Thyroid gland (tissue), 4 donors: ENCODE measurements at regions not wholly inside any gene's neighbourhood (a gene's known extent, or its start where the extent isn't known, plus 50 kb on each side); places are given as distances from the start of the nearest gene placed in this dataset.

ENCODE experiments used
- DNase-seq, 2 donors: peaks; one replicate each; pipeline ENCODE4 v3.0.0-alpha.2; 2019
- H3K27ac ChIP-seq, 3 donors: fragments of 200-600 bp; sonication (generic); 1 replicate in 2 of 3; 2 replicates in 1 of 3; pipeline ENCODE4 v1.5.1; 2016 to 2019; ENCODE audit warnings: mild to moderate bottlenecking in 1 of 3, moderate library complexity in 1 of 3
- H3K27me3 ChIP-seq: fragments of 200-600 bp; sonication (generic); one replicate; pipeline ENCODE4 v1.5.1; 2019
- H3K36me3 ChIP-seq, 2 donors: fragments of 200-600 bp; sonication (generic); one replicate each; pipeline ENCODE4 v1.5.1; 2016 to 2019
- H3K4me1 ChIP-seq, 2 donors: fragments of 200-600 bp; sonication (generic); one replicate each; pipeline ENCODE4 v1.5.1; 2017 to 2019
- H3K4me3 ChIP-seq, 3 donors: fragments of 200-600 bp; sonication (generic); replicated peaks in 1 of 3; 1 replicate in 2 of 3; 2 replicates in 1 of 3; pipeline ENCODE4 v1.5.1; 2016; ENCODE audit warnings: mild to moderate bottlenecking in 1 of 3
- H3K9me3 ChIP-seq: fragments of 200-600 bp; sonication (generic); one replicate; pipeline ENCODE4 v1.5.1; 2017
- CTCF ChIP-seq, 6 experiments: fragments of 200-600 bp in 3 of 6; fragments of 450-650 bp in 3 of 6; sonication (generic) in 3 of 6; IDR thresholded peaks; one replicate each; pipeline ENCODE4 v1.5.1; 2016 to 2019; ENCODE audit warnings: antibody characterized with exemption in 6 of 6, mild to moderate bottlenecking in 2 of 6, inconsistent platforms in 1 of 6, moderate library complexity in 1 of 6
- POLR2A ChIP-seq, 2 donors: fragments of 450-650 bp; IDR thresholded peaks; one replicate each; pipeline ENCODE4 v1.6.1; 2017; ENCODE audit warnings: antibody characterized with exemption in 2 of 2, mild to moderate bottlenecking in 2 of 2, moderate library complexity in 1 of 2
- WGBS, 2 donors: methylation state at CpG; one replicate each; pipeline ENCODE4 v1.1.5; 2017; 5-methylcytosine and 5-hydroxymethylcytosine counted together
- intact Hi-C: fragments of 100-400 bp; cut with DNase I; formaldehyde crosslinking; loops from one replicate; pipeline ENCODE4 v1.15.1; 2023

GRCh38 chr11:116646191-116646590 lies 126.6 kb downstream of the BUD13 start:
- no peaks in the 10 kb centered on the region for H3K9me3 ChIP-seq

GRCh38 chr11:116644941-116645305 lies 127.9 kb downstream of the BUD13 start:
- Histone ChIP-seq H3K4me3 (no peak overlapping the region), H3K27me3 (no peaks in the 10 kb centered on the region), H3K9me3 (no peaks in the 10 kb centered on the region), H3K36me3 (no peaks in the 10 kb centered on the region), H3K27ac (no peak overlapping the region), H3K4me1 (no peaks in the 10 kb centered on the region)
- WGBS, 2 donors = 41 to 57% methylated on average over 4 of the region's 4 CpGs
- intact Hi-C loops = loop anchor here (10.0 kb wide), 1 partner anchor 190 kb away; no protein-coding TSS in a partner anchor
- TF ChIP-seq CTCF (IDR thresholded peaks at IDR 0.05) = no peak
- DNase-seq = no peak

More at GRCh38 chr11:116646191-116646590, 126.6 kb downstream of the BUD13 start:
- Histone ChIP-seq H3K27ac (no peak overlapping the region), H3K4me1 (no peaks in the 10 kb centered on the region), H3K27me3 (no peaks in the 10 kb centered on the region), H3K4me3 (no peak overlapping the region), H3K36me3 (no peaks in the 10 kb centered on the region)
- DNase-seq = no peak
- TF ChIP-seq POLR2A (IDR thresholded peaks at IDR 0.05) = no peak
- intact Hi-C loops = loop anchor here (10.0 kb wide), 1 partner anchor 191 kb away; no protein-coding TSS in a partner anchor
- WGBS, 2 donors = 78 to 90% methylated on average over 3 of the region's 3 CpGs

GRCh38 chr11:116644201-116644940 lies 128.4 kb downstream of the BUD13 start:
- H3K4me1 ChIP-seq = no peaks in the 10 kb centered on the region
- TF ChIP-seq POLR2A (IDR thresholded peaks at IDR 0.05) = no peak
- no peak for TF ChIP-seq CTCF (IDR thresholded peaks at IDR 0.05)
- H3K4me3 ChIP-seq = no peak overlapping the region
- WGBS, 2 donors = 36 to 41% methylated on average over 16 of the region's 16 CpGs
- DNase-seq = peak; percentile 21 to 38
- H3K9me3 ChIP-seq = no peaks in the 10 kb centered on the region
- no peak overlapping the region for H3K27ac ChIP-seq
- no peaks in the 10 kb centered on the region for H3K36me3 ChIP-seq
- intact Hi-C loops = loop anchor here (10.0 kb wide), 1 partner anchor 190 kb away; no protein-coding TSS in a partner anchor
- H3K27me3 ChIP-seq = no peaks in the 10 kb centered on the region

GRCh38 chr11:116643521-116643920 lies 129.3 kb downstream of the BUD13 start:
- Histone ChIP-seq H3K4me1 (no peaks in the 10 kb centered on the region), H3K27ac (no peak overlapping the region), H3K9me3 (no peaks in the 10 kb centered on the region), H3K4me3 (no peak overlapping the region), H3K27me3 (no peaks in the 10 kb centered on the region), H3K36me3 (no peaks in the 10 kb centered on the region)
- no peak for TF ChIP-seq CTCF (IDR thresholded peaks at IDR 0.05)
- no peak for TF ChIP-seq POLR2A (IDR thresholded peaks at IDR 0.05)
- 79 to 83% methylated on average over 7 to 8 of the region's 9 CpGs for WGBS, 2 donors
- DNase-seq = no peak
- intact Hi-C loops = loop anchor here (10.0 kb wide), 1 partner anchor 189 kb away; no protein-coding TSS in a partner anchor

- intact Hi-C loops = loop anchor here (10.0 kb wide), 1 partner anchor 188 kb away; no protein-coding TSS in a partner anchor
- Histone ChIP-seq H3K9me3 (no peaks in the 10 kb centered on the region), H3K27ac (no peak overlapping the region), H3K4me3 (no peak overlapping the region), H3K36me3 (no peaks in the 10 kb centered on the region), H3K4me1 (no peaks in the 10 kb centered on the region), H3K27me3 (no peaks in the 10 kb centered on the region)
- TF ChIP-seq CTCF (IDR thresholded peaks at IDR 0.05) = no peak
- no peak for TF ChIP-seq POLR2A (IDR thresholded peaks at IDR 0.05)
- DNase-seq = no peak
Measured at GRCh38 chr11:116642902-116643301, 129.9 kb downstream of the BUD13 start.
